MM.1S (cell line): ENCODE measurements at regions not wholly inside any gene's neighbourhood (a gene's known extent, or its start where the extent isn't known, plus 50 kb on each side); places are given as distances from the start of the nearest gene placed in this dataset.

Experiments used
- CTCF ChIP-seq: fragments of 300-600 bp; sonication (generic); IDR thresholded peaks from 2 replicates; pipeline ENCODE4 v1.5.1; 2016; ENCODE audit warnings: antibody characterized with exemption, low read length, mixed read lengths
- EZH2 ChIP-seq: fragments of 300-600 bp; sonication (generic); optimal IDR thresholded peaks from 2 replicates; pipeline ENCODE3; 2017; ENCODE audit warnings: low read depth, mild to moderate bottlenecking, antibody characterized with exemption, low read length, mixed read lengths
- EZH2phosphoT487 ChIP-seq: fragments of 300-600 bp; sonication (generic); IDR thresholded peaks from 2 replicates; pipeline ENCODE4 v1.6.1; 2018; ENCODE audit warnings: antibody characterized with exemption, low read length

GRCh38 chr11:112403432-112403831, 142.8 kb upstream of the PLET1 start:
- TF ChIP-seq CTCF = no peak
- no peak for TF ChIP-seq EZH2
- TF ChIP-seq EZH2phosphoT487 = no peak
